GM21723 (cell line): ENCODE measurements at regions not wholly inside any gene's neighbourhood (a gene's known extent, or its start where the extent isn't known, plus 50 kb on each side); places are given as distances from the start of the nearest gene placed in this dataset.
"Not testable (repeated sequence)": the region's sequence is repeated elsewhere in the genome, so short reads cannot be mapped to it uniquely, and the experiment has no call there.

ENCODE experiments used
- ATAC-seq: cut with Tn5 transposase; IDR thresholded peaks from one replicate; pipeline ENCODE4 v1.9.1; 2021; ENCODE audit warnings: mild to moderate bottlenecking, moderate library complexity; ENCODE audit not compliant: unreplicated experiment

- ATAC-seq: no peak
Observed at GRCh38 chrX:80929251-80929650, 119.6 kb upstream of the BRWD3 start.

GRCh38 chrX:80917919-80918318, 108.2 kb upstream of the BRWD3 start:
- ATAC-seq: no peak

- not testable (repeated sequence) for ATAC-seq
Observed at GRCh38 chrX:80912351-80912750, 102.7 kb upstream of the BRWD3 start.

GRCh38 chrX:80879916-80880315, 70.2 kb upstream of the BRWD3 start:
- no peak for ATAC-seq

GRCh38 chrX:80879143-80879542, 69.5 kb upstream of the BRWD3 start:
- ATAC-seq: no peak

- ATAC-seq: peak; percentile 67
Observed at GRCh38 chrX:80876877-80877276, 67.2 kb upstream of the BRWD3 start.
